T-helper 1 cell treated with Interleukin-12 subunit alpha and Interleukin-12 subunit beta and Interleukin-4 antibody, amounts not matched to agents 30 ng/mL and 1 ng/mL, for 36 hours (primary cell): ENCODE measurements at regions not wholly inside any gene's neighbourhood (a gene's known extent, or its start where the extent isn't known, plus 50 kb on each side); places are given as distances from the start of the nearest gene placed in this dataset.
"Not testable (repeated sequence)": the region's sequence is repeated elsewhere in the genome, so short reads cannot be mapped to it uniquely, and the experiment has no call there.

Source experiments
- intact Hi-C: fragments of 100-400 bp; cut with micrococcal nuclease; formaldehyde crosslinking; loops from one replicate; pipeline ENCODE4 v1.15.1; 2024

DNA sequence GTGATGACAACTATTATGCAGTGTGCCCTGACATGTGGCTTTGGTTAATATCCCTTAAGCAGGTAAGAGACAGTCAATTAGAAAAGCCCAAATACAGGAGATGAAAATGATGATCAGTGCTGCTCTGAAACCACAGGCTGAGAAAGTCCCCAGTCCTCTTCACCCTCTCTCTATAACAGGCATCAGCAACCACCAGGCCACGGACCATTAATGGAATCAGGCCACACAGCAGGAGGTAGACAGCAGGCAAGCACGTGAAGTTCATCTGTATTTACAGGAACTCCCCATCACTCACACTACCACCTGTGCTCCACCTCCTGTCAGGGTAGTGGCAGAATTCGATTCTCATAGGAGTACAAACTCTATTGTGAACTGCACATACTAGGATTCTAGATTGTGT is 591.6 kb upstream of the CYLC2 start:
- intact Hi-C loops = no loop called here

- intact Hi-C loops = no loop called here
Measured at GRCh38 chr9:102398205-102398604, 596.9 kb upstream of the CYLC2 start.

- intact Hi-C loops = not testable (repeated sequence)
Measured at GRCh38 chr9:102385620-102386019, 609.5 kb upstream of the CYLC2 start.

GRCh38 chr9:102362470-102363132 is 624.2 kb upstream of the GRIN3A start:
- intact Hi-C loops = no loop called here

DNA sequence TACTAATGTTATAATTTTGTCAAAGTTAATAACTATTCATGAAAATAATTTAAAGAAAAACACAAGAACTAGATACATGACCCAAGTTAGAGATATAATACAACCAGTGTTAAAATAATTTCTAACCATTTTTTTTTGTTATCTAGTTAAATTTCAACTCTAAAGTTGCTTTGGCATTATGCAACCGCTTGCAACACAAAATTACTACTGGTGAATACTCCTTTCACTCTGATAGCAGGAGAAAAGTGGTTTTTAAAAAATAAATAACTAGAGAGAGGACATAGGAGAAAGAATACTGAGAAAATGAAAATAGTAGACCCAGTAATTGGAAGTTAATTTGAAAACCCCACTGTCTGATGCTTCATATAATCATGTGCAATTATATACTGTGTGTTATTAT is 622.4 kb upstream of the GRIN3A start:
- intact Hi-C loops = no loop called here

GRCh38 chr9:102355982-102356381 is 617.5 kb upstream of the GRIN3A start:
- intact Hi-C loops = no loop called here

GRCh38 chr9:102354041-102354440 is 615.6 kb upstream of the GRIN3A start:
- intact Hi-C loops = no loop called here

GRCh38 chr9:102337471-102337870 is 599.0 kb upstream of the GRIN3A start:
- intact Hi-C loops = not testable (repeated sequence)

- intact Hi-C loops = no loop called here
Measured at GRCh38 chr9:102309379-102309778, 570.9 kb upstream of the GRIN3A start.

DNA sequence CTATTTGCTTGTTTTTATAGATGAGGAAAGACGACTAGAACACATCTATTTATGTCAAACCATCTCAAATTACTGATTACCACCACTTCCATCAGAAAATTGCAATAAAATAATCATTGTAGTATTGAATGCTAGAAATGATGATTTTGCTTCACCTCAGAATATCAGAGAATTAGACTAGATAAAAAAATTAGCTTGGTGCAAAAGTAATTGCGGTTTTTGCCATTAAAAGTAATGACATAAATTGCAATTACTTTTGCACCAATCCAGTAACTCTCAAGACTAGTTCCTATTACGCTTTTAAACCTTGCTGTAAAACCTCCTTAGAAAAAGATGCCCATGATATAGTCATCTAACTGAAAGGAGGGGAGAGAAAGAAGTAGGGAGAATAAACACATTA is 556.7 kb upstream of the GRIN3A start:
- intact Hi-C loops = no loop called here

DNA sequence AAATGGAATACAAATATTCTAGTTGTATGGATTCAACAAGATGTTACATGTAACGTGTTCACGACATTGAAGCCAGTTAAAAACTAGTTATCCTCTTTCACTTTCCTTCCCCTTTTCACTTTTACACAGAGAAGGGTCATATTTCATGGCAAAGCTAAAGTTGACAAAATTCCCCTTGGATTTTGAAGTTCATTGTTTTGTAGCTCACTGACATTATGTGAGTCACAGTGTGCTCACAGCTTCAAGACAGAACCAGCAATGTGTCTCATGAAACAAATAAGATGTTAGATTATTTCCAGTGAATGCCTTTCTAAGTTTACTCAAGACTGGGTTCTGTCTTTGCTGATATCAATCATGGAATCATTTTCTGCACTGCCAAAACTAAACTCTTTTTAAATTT is 535.5 kb upstream of the GRIN3A start:
- intact Hi-C loops = no loop called here

DNA sequence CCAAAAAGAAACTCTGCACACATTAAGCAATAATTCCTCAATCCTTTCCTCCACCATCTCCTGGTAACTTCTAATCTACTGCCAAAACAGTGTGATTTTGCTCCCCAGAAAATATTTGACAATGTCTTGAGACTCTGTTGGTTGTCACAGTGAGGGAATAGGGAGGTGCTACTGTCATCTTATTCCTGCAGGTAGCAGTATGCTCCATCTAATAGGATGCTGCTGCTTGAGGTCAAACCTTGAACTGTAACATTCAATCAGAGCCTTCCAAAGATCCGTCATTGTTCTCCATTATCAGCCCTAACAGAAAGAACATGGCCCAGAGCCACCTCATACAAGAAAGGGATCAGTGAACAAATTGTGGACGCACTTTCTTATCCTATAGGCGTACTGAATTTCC is 514.7 kb upstream of the GRIN3A start:
- intact Hi-C loops = no loop called here

DNA sequence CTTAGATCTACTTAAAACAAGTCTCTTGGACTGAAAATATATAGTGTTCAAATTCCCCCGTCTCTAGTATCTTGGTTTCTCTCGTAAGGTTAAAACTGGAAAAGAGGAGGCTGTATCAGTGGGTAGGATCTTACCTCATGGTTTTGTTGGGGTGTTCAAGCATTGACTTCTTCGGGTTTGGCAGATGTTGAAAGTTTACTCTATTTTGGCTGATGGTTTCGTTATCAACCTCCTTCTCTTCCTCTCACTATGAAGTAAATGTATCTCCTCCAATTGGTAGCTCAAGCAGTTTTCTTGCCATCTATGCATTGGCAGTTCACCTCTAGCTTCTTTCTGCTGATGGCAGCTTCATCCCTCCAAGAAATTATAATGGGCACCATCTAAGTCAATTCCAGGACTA is 506.5 kb upstream of the GRIN3A start:
- intact Hi-C loops = no loop called here

DNA sequence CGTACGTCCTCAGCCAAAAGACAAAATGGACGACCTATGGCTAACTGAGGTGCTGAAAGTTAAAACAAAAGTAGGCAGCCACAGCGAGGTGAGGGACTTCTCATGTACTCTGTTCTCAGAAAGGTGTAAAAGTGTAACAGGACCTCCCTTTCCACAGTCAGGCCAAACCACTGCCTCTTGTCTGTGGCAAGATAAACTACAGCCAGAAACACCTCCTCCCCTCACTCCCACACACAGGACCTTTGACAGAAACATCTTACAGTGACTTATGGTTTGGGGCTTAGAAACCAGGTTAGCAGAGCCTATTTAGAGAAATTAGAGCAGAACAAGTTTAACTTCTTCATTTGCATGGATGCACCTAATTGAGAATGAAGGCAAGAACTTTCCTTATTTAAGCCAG is 499.1 kb upstream of the GRIN3A start:
- intact Hi-C loops = no loop called here

- intact Hi-C loops = no loop called here
Measured at GRCh38 chr9:102237094-102237493, 498.6 kb upstream of the GRIN3A start.

DNA sequence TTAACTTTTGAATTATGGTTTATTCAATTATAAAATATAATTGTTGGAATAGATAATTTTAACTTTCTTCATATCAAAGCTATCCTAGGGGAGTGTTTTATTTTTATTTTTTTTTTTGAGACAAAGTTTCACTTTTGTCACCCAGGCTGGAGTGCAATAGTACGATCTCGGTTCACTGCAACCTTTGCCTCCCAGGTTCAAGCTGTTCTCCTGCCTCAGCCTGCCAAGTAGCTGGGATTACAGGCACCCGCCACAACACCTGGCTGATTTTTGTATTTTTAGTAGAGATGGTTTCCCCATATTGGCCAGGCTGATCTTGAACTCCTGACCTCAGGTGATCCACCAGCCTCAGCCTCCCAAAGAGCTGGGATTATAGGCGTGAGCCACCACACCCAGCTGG is 489.0 kb upstream of the GRIN3A start:
- intact Hi-C loops = not testable (repeated sequence)

DNA sequence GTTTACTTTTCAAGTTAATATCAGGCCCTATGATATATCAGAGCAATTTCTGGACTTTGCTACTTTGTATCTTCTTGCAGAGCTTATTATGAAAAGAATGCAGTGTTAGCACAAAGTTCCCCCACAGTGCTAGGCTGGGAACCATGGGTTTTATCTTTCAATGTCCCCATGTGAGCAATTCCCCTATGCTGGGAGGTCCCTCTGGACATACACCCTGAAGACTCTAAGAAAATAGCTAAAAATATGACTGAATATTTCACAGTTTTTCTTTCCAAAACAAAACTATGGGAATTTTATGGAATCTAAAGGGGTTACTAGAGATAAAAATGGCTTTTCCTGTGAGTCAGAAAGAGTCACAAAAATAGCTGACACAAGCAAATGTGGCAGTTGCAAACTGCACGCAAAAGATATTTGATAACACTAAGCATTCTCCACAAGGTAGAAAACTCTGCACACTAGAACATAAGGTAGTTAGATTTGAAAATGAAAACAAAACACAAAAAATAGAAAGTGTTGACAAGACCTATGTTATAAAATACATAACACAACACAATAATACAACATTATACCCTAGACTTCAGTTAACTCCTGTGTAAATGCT is 487.5 kb upstream of the GRIN3A start:
- intact Hi-C loops = no loop called here

- intact Hi-C loops = not testable (repeated sequence)
Measured at GRCh38 chr9:102223320-102224136, 485.1 kb upstream of the GRIN3A start.

GRCh38 chr9:102209176-102209575 is 470.7 kb upstream of the GRIN3A start:
- intact Hi-C loops = no loop called here

DNA sequence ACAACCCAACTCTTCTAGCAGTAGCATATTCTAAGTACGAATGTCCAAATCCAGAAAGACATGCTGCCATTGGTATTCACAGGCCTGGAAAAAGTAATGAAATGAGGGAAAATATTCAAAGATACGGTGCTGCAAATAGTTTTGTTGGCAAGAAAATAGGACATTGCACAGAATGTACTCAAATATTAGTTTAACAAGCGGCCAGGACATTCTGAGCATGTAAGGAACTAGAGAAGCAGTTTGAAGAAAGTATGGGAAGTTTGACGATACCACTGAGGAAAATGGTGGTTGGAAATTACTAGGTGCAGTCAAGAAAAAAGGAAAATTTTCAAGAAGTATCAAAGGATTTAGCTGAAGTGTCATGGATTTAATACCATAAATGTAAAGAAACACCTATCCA is 468.0 kb upstream of the GRIN3A start:
- intact Hi-C loops = no loop called here

DNA sequence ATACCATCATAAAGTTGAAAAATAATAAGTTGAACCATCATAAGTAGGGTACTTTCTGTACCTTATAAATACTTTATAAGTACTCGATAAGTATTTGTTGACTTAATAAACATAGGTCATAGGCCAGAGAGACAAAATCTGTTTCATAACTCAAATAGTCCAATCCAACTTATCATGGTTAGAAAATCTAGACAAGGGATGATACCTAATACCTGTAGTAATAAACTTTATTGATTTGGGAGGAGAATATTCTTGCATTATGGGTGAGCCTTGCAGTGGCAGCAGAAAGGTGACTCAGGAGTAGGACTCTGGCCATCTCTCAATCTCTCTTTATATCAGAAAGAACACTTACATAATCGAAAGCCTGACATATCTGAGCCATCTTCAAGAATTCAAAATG is 466.8 kb upstream of the GRIN3A start:
- intact Hi-C loops = no loop called here

GRCh38 chr9:102202126-102202525 is 463.7 kb upstream of the GRIN3A start:
- intact Hi-C loops = no loop called here

- intact Hi-C loops = no loop called here
Measured at GRCh38 chr9:102185962-102186361, 447.5 kb upstream of the GRIN3A start.
